Heart right ventricle (tissue), 16 donors: ENCODE measurements at regions not wholly inside any gene's neighbourhood (a gene's known extent, or its start where the extent isn't known, plus 50 kb on each side); places are given as distances from the start of the nearest gene placed in this dataset.

ENCODE experiments used
- ATAC-seq, 8 donors: fragments of 200-7000 bp; cut with Tn5 transposase; one replicate each; pipeline ENCODE4 v1.9.1; 2020; ENCODE audit warnings: mild to moderate bottlenecking in 8 of 8, moderate library complexity in 8 of 8, moderate number of reproducible peaks in 1 of 8
- DNase-seq, 2 donors: peaks; one replicate each; pipeline ENCODE4 v3.0.0-alpha.2; 2020
- H3K27ac ChIP-seq, 10 donors: fragments of 200-600 bp; sonication (generic) in 2 of 10; one replicate each; pipeline versions ENCODE4 v1.5.0 to v1.8.0; 2020 to 2022; ENCODE audit warnings: mild to moderate bottlenecking in 3 of 10
- H3K27me3 ChIP-seq, 7 donors: fragments of 200-600 bp; one replicate each; pipeline ENCODE4 v1.8.0; 2021 to 2022; ENCODE audit warnings: mild to moderate bottlenecking in 2 of 7
- H3K36me3 ChIP-seq, 9 donors: fragments of 200-600 bp; sonication (generic) in 1 of 9; one replicate each; pipeline versions ENCODE4 v1.5.0 to v1.8.0; 2020 to 2022; ENCODE audit warnings: mild to moderate bottlenecking in 2 of 9
- H3K4me1 ChIP-seq, 9 donors: fragments of 200-600 bp; sonication (generic) in 1 of 9; one replicate each; pipeline versions ENCODE4 v1.5.0 to v1.8.0; 2020 to 2022; ENCODE audit warnings: mild to moderate bottlenecking in 4 of 9
- H3K4me3 ChIP-seq, 10 donors: fragments of 200-600 bp; sonication (generic) in 2 of 10; one replicate each; pipeline versions ENCODE4 v1.5.0 to v1.8.0; 2020 to 2022; ENCODE audit warnings: mild to moderate bottlenecking in 7 of 10, moderate library complexity in 2 of 10
- H3K9me3 ChIP-seq, 11 donors: fragments of 200-600 bp in 10 of 11; sonication (generic) in 2 of 11; one replicate each; pipeline versions ENCODE4 v1.5.0 to v1.8.0; 2013 to 2022; ENCODE audit warnings: mild to moderate bottlenecking in 2 of 11, control low read depth in 1 of 11, moderate library complexity in 1 of 11
- CTCF ChIP-seq, 9 donors: fragments of 200-600 bp; sonication (generic) in 2 of 9; IDR thresholded peaks; one replicate each; pipeline versions ENCODE4 v1.5.0 to v1.8.0; 2021 to 2022; ENCODE audit warnings: antibody characterized with exemption in 9 of 9, mild to moderate bottlenecking in 5 of 9, moderate library complexity in 1 of 9
- WGBS, 2 donors: extraction: QIAGEN DNeasy Blood & Tissue Kit; methylation state at CpG; one replicate each; pipeline ENCODE4 v1.1.7; 2013; ENCODE audit warnings: inconsistent platforms in 1 of 2; 5-methylcytosine and 5-hydroxymethylcytosine counted together
- intact Hi-C, 10 donors: fragments of 100-400 bp; cut with DNase I; formaldehyde crosslinking; loops; one replicate each; pipeline versions ENCODE4 v1.11.1 to v1.14.2; 2022
- donor health status: Arrhythmogenic right ventricular cardiomyopathy.
- donor health status: ischemic (EF 13 %, LVEDD 7.1; RV severe dilation, severe dysfunction).
- donor health status: healthy with polysubstance abuse.
- donor health status: DM: no; HTN: yes; CAD: no.
- donor health status: DM: no; HTN: no; CAD: no.
- donor health status: ischemic (EF 25% LVEDD 6.9; RV normal size, moderate dysfunction).
- donor health status: ischemic (EF 25% LVEDD 5.7; RV mildly dilated, moderate dysfunction).
- donor health status: healthy.
- donor health status: DM: yes; HTN: yes; CAD: no.
- donor health status: Ischemic cardiomyopathy.
- donor health status: ischemic (EF 35%, LVEDD 5.7; RV mildly dilated, moderate dysfunction).
- donor health status: nonischemic (EF 11% LVEDD 7.7; RV severe dilation, severe dysfunction).
- donor health status: DM: yes; HTN: yes; CAD: no.
- donor health status: PGD.
- donor health status: ischemic (EF 29% LVEDD 5.4; RV normal size, mild dysfunction).
- donor health status: nonischemic (EF 23%, LVEDD 6.1; RV moderate dilation, normal function).

- intact Hi-C loops, result no loop called here
- no peaks in the 10 kb centered on the region for H3K36me3 ChIP-seq
- TF ChIP-seq CTCF (IDR thresholded peaks at IDR 0.05), result no peak
- no peaks in the 10 kb centered on the region for H3K4me1 ChIP-seq
- no peaks in the 10 kb centered on the region for H3K27me3 ChIP-seq
- peaks cover 0 to 15% (median 0%) of the 10 kb centered on the region in 11 donors for H3K9me3 ChIP-seq
- 63 to 67% methylated on average over 4 of the region's 4 CpGs for WGBS, 2 donors
- DNase-seq (no peak), ATAC-seq (no peak)
- H3K27ac ChIP-seq, result no peak overlapping the region
- no peak overlapping the region for H3K4me3 ChIP-seq
These were observed 356.3 kb upstream of the SMARCA2 start for GRCh38 chr9:1658661-1659362.

GRCh38 chr9:1659363-1659690 lies 355.8 kb upstream of the SMARCA2 start:
- H3K4me1 ChIP-seq, result no peaks in the 10 kb centered on the region
- peaks cover 0 to 15% (median 0%) of the 10 kb centered on the region in 11 donors for H3K9me3 ChIP-seq
- intact Hi-C loops, result no loop called here
- no peak overlapping the region for H3K27ac ChIP-seq
- no peak overlapping the region for H3K4me3 ChIP-seq
- no peak for TF ChIP-seq CTCF (IDR thresholded peaks at IDR 0.05)
- WGBS, 2 donors, result 68 to 72% methylated on average over 3 of the region's 3 CpGs
- no peaks in the 10 kb centered on the region for H3K27me3 ChIP-seq
- no peaks in the 10 kb centered on the region for H3K36me3 ChIP-seq
- DNase-seq (no peak), ATAC-seq (no peak)

- no peak overlapping the region for H3K27ac ChIP-seq
- peaks cover 0 to 18% (median 5%) of the 10 kb centered on the region in 11 donors for H3K9me3 ChIP-seq
- H3K27me3 ChIP-seq, result no peaks in the 10 kb centered on the region
- 81 to 90% methylated on average over 1 of the region's 1 CpG for WGBS, 2 donors
- no peaks in the 10 kb centered on the region for H3K4me1 ChIP-seq
- no peak for DNase-seq
- no peaks in the 10 kb centered on the region for H3K36me3 ChIP-seq
- ATAC-seq, result no peak
- intact Hi-C loops, result no loop called here
- no peak for TF ChIP-seq CTCF (IDR thresholded peaks at IDR 0.05)
- no peak overlapping the region for H3K4me3 ChIP-seq
These were observed 346.7 kb upstream of the SMARCA2 start for GRCh38 chr9:1668441-1668840.

- no peak for ATAC-seq
These were observed 341.8 kb upstream of the SMARCA2 start for GRCh38 chr9:1673300-1673699.

More at GRCh38 chr9:1673300-1673699, 341.8 kb upstream of the SMARCA2 start:
- H3K27me3 ChIP-seq, result no peaks in the 10 kb centered on the region
- H3K36me3 ChIP-seq, result no peaks in the 10 kb centered on the region
- H3K27ac ChIP-seq, result no peak overlapping the region
- H3K4me3 ChIP-seq, result no peak overlapping the region
- DNase-seq, result no peak
- intact Hi-C loops, result loop anchor here in 2 of 10 donors (5.0 to 10.0 kb wide), 2 partner anchors 58 to 1794 kb away; no protein-coding TSS in a partner anchor
- H3K4me1 ChIP-seq, result no peaks in the 10 kb centered on the region
- peaks cover 0 to 8% (median 0%) of the 10 kb centered on the region in 11 donors for H3K9me3 ChIP-seq
- TF ChIP-seq CTCF (IDR thresholded peaks at IDR 0.05), result no peak
